GM18498 (cell line): ENCODE measurements at regions not wholly inside any gene's neighbourhood (a gene's known extent, or its start where the extent isn't known, plus 50 kb on each side); places are given as distances from the start of the nearest gene placed in this dataset.

Experiments
- ATAC-seq: cut with Tn5 transposase; IDR thresholded peaks from one replicate; pipeline ENCODE4 v1.9.1; 2021; ENCODE audit warnings: mild to moderate bottlenecking, moderate library complexity; ENCODE audit not compliant: unreplicated experiment

DNA sequence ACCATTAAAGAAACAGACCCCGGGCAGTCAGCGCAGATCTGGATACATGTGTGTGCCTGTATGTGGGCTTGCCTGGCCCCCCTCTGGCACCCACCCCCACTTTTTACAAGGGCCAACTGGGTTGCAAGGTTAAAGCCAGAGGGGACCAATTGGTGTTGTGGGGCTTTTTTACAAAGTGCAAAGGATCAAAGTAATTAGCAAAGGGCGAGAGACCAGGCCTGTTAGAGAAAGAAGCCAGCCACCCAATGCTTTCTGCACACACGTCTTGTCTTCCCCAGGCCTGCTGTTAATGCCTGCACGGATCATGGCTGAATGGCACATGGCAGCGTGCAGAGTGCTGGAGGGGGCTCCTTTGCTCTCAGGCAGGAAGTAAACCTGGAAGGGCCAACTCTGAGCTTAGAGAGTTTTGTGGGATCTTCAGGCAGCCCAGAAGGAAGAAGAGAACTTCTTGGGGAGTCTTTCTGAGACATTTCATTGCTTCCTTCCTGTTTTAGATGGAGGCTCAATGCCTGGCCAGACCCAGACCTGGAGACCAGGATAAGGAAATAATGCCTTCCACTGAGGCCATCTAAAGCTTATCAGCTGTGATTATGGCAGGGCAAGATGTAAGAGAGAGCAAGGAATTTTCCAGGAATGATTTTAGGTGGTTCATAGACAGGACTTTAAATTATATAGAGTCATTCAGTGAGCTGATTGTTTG, 523.4 kb upstream of the TBX3 start:
- no peak for ATAC-seq

DNA sequence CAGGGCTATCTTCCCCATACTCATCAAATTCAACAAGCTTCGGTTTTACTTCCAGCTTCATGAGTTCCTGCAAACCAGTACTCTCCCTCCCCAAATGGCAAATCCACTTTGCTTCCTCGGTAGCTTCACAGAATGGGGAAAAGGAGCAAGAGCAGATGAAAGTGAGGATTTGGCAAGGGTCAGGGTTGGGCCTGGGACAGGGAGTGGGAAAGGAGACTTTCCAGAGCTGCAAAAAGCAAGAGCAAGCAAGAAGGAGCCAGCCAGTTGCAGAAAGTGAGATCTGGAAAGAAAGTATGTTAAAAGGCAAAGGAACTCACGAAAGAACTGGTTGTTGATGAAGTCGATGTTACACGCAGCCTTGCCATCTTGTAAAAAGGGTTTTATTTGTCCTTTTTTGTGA, 522.8 kb upstream of the TBX3 start:
- ATAC-seq, result no peak

DNA sequence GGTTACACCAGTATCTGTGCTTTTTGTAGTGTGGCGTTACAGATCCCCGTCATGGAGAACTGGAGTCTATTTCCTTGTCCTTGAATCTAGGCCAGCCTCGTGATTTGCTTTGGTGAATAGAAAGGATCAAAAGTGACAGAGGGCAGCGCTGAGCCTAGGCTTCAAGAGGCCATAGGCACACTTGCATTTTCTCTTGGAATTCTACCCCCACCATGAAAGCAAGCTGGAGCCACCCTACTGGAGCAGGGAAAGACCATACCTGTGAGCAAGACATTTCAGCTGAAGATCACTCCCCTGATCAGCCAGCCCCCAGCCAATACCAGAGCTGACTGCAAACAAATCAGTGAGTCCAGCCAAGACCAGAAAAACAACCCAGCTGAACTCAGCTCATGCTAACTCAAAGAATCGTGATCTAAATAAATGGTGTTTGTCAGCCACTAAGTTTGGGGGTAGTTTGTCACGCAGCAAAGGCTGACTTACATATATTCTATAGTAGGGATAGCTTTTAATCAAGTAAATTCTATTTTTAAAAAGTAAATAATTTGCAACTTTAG, 521.9 kb upstream of the TBX3 start:
- ATAC-seq, result no peak

DNA sequence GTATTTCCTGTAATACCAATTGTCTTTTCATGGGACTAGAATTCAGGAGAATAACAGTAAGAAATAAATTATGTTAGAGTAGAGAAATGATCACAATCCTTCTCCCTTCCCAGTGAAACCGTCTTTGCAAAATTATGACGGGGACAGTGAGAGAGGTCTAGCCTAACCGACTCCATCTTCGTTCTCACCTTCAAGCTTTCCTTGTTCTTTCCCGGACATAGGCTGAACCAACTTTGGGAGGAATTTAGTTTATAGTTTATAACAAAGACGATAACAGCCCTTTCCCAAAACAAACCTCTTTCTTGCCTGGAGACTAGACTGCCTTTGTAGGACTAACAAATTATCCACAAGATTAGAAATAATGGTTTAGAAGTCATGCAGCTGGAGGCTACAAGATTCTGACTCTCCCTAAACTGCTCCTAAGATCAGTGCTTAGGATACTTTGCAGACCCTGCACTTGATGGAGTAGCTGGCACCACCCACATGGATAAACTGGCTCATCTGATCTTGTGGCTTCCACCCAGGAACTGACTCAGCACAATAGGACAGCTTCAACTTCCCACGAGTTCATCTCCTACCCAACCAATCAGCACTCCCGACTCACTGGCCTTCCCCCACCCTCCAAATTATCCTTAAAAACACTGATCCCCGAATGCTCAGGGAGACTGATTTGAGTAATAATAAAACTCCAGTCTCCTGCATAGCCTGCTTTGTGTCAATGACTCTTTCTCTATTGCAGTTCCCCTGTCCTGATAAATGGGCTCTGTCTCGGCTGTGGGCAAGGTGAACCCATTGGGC, 521.2 kb upstream of the TBX3 start:
- no peak for ATAC-seq

DNA sequence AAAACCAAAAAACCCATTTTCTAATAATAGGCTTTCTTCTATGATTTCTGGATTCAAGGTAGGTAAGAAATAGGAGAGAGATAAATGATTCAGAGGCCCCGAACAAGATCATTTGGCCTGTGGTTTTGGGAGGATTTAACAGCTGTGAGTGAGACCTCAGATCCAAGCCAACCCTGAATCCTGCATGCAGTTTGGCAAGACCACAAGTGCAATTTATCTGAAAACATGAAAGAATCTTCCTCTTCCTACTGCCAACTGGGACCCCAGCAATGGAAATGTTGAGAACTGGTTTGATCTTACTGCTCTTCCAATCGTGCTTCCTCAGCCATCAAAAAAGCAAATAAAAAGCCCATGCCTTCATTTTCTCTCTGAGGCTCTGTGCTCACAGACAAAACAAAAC, 519.7 kb upstream of the TBX3 start:
- no peak for ATAC-seq

DNA sequence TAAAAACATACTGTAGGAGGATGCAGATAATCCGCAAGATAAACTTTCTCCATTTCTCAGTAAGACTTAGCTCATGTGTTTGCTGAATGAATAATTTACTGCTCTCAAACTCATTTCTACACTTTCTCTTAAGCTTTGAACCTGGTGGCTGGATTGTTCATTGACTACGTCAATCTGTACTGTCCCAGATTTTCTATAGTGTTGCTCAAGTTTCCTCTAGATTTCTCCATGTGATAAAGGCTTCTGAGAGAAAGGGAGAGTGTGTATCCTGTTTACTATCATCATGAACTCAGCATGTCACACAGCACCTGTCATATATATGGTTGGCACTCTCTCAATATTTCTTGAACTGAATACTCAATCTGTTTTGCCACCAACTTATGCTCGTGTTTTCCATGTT, 518.0 kb upstream of the TBX3 start:
- no peak for ATAC-seq

DNA sequence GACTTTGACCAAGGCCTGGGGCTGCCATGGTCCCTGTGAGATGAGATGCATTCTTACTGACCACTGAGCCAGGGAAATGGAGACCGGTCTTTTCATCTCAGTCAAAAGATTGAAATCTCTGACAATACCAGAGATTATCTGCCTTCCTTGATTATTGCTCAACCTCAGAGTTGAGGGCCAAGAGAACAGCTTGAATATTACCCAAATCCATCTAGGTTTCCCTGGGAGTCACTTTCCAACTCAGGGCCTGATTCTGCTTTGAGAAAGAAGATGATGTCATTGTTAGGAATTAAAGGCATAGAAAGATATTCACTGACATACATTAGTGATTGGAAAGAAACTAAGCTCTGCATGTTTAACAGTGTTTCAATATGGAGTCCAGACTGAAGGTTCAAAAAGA, 515.9 kb upstream of the TBX3 start:
- no peak for ATAC-seq

DNA sequence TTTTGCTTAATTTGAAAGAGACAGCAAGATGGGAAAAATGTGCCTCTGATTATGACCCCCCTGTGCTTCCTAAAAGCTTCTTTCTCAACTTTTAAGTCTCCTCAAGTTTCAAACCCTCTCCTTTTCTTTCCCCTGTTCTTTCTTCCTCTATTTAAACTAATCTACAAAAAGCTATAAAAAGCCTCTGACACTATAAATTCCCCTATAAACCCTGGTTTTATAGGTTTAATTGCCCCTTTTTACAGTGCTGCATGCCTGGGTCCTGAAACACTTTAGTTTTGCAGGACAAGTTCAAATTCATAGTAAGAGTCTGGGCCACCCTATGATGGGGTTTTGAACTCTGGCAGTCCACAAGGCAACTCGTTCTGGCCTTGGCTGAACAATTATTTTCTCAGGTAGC, 510.9 kb upstream of the TBX3 start:
- ATAC-seq, result no peak

DNA sequence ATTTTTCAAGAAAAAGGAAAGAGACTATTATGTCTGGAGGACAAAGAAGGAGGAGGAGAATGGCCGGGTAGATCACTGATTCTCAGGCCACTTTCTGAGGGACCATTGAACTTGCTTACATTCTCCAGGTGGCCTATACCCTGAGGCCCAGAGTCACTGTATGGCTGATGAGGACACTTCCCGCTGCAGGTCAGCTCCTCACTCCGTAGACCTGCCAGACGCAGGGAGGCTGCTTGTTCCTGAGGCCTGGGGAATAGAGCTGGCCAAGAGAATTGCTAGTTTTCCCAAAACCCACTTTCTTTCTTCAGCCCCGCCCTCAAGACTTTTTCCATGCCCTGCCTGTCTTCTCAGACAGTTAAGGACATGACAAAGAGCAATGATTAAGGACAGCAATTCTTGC, 510.5 kb upstream of the TBX3 start:
- ATAC-seq, result no peak

DNA sequence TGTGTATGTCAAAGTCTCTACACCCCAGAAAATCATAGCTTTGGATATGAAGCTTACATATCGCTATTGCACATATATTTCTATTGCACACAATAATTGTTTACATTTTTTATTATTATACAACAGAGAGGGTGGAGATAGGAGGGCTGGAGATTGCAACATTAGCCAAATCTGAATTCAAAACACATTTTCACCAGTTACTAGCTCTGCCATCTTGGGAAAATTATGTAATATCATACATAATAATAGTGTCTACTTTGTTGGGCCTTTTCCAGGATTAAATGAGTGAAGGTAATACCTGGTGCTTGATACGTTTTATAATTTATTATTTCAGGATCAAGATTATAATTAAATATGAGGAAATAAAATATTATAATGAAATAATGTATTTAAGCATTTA, 507.4 kb upstream of the TBX3 start:
- ATAC-seq, result no peak

DNA sequence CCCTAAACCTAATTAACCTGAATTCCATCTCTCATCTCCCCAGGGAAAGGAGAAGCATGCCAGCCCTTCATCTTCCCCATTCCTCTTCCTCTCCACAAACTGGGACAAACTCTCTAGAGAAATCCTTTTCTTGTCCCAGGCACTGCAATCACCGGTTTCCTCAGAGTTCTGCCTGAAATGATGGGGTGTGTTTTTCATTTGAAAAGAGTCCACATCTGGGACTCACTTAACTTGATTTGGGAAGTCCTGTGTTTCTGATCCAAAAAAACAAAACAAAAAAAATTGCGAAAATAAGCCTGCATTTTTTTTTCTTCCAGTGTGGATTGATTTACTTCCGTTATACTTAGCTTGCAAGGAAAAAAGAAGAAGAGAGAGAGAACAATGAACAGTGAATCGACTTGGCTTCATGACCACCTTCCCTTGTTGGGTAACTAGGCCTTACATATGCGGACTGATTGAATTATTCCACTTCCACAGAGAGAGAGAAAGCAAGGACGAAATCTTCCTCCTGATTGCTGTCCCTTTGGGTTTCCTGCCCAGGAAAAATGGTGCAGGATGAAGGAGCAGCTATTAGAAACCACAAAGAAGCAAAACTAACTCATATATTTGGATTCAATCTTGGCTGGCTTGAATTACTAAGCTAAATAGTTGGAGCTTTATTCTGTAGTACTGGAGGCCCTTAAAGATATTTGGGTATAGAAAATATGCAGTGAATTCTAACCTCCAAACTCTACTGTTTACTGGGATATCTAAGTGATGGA, 506.2 kb upstream of the TBX3 start:
- ATAC-seq, result no peak

DNA sequence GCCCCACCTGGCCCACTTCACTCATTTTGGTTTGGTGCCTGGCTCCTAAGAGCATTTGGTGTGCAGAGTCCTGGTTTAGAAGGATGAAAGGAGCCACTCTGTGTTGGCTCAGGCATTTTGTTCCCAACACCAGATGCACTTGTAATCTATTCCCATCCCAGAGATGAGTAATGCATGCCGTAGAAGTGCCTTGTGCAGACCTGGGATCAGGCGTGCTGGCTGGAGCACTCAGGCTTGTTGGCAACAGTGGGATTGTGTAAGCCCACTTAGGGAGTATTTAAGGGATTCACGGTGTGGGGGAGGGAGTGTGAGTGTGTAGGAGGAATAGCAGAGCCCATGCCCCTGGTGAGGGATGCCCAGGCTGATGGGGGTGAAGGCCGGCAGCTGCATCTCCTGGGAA, 501.5 kb upstream of the TBX3 start:
- ATAC-seq, result no peak

DNA sequence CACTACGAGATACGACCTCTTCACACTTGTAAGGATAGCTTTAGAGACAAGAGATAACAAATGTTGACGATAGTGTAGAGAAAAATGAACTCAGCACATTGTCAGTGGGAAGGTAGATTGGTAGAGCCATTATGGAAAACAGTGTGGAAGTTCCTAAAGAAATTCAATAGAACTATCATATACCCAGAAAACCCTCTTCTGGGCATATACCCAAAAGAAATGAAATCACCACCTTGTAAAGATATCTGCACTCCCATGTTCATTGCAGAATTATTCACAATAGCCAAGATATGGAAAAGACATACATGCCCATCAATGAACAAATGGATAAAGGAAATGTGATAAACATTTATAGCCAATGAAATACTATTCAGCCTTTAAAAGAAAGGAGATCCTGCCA, 499.8 kb upstream of the TBX3 start:
- no peak for ATAC-seq

DNA sequence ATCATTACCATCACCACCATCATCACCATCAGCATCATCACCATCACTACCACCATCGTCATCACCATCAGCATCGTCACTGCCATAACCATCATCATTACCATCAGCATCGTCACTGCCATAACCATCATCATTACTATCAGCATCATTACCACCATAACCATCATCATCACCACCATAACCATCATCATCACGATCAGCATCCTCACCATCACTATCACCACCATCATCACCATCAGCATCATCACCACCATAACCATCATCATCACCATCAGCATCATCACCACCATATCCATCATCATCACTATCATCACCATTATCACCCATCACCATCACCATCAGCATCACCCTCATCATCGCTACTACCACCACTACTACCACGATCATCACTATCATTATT, 493.9 kb upstream of the TBX3 start:
- ATAC-seq, result no peak

DNA sequence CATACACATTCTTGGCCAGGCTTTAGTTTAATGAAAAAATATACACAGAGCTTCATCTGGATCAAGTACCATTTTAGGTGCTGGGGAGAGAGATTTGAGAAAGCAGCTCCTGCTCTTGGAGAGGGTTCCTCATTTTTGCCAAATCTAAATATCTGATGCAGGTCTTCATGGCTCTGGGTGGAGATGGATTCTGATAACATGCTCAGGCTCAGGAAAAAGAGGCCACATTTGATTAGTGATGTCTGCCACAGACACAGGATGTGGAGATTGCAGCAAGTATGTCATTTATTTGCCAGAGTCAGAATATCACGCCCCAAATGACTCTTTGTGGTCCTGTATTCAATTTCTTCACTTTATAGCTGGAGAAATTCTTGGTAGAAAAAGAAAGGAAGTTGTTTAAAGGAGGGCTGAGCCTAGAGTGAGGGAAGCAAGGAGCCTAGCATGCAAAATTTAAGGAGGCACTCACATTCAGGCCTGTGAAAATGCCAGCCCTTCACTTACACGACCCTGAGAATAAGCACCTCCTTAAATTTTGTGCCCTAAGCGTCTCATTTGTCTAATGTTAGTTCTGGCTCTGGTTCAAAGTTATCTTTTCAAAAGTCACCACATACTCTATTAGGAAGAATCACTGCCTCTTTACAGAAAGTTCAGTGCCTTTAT, 492.9 kb upstream of the TBX3 start:
- no peak for ATAC-seq

DNA sequence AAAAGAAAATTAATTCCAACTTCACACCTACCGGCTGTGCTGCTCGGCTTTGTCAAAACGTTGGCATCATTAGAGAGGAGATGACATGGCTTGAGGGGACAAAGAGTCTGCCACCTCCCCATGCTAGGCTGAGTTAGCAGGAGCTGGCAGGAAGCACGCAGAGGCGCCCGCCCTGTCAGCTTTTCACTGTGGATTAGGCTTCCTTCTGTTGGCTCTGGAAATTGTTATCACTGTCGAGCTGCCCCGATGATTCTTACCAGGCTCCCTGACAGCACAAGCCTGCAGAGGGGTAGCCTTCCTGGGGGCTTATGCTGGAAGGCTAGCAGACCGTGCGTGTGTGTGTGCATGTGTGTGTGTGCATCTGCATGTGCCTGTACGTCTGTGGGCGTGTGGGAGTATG, 490.9 kb upstream of the TBX3 start:
- ATAC-seq, result no peak

DNA sequence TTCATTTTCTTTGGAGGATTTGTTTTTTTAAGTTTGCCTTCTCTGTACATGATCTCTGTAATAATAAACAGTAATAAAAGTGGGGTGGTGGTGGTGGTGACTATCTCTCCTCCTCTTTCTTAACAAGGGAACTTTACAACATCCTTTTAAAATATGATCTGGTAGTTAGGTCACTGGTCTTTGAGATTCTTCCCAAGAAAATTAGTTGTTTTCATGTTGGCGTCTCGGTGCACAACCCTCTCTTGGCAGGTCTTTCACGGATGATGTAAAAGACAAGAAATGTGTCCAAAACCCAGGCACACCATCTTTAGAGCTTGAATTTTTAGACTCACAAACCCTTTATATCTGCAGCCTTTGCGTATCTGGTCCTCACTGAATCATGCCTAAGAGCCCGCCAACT, 488.5 kb upstream of the TBX3 start:
- ATAC-seq, result no peak

DNA sequence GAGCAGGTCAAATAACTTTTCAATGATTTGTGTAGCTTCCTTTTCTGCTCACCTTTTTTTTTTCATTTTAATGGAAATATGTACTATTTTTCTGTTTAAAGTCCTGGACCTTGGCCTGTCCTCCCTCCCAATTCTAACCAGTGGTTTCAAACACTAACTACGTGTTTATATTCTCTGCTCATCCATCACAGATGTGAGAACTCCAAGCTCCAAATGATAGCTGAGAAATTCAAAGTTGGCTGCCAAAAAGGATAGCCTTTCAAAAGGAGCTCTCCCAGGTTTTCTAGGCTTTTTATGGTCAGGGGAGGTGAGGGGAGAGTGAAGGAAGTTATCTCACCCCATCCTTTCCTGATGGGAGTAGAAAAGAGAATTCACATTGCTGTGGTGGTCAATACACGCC, 486.0 kb upstream of the TBX3 start:
- ATAC-seq, result no peak

DNA sequence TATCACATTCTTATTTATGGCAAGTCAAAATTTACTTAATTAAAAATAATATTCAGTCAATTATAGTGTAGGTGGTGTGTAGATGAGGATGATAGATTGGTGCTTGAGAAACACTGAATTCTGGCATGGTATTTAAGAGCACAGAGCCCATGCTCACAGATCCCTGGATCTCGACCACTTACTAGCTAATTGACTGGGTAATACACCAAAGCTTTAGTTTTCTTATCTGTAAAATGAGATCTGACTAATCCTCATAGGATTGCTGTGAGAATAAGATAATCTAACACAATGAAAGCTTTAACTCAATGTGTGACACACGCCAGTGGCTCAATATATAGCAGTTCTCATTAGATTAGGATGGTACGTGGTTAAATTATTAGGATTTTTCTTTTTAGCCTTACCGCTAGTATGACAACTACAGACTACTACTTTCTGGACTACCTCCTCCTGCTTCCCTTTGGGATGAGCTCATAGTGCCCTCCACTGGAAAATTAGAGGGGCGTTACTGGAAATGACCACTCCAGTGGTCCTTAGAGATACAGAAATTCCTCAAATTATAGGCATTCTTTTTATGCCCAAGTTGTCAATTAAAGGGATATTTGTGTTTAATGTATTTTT, 482.8 kb upstream of the TBX3 start:
- ATAC-seq, result no peak

DNA sequence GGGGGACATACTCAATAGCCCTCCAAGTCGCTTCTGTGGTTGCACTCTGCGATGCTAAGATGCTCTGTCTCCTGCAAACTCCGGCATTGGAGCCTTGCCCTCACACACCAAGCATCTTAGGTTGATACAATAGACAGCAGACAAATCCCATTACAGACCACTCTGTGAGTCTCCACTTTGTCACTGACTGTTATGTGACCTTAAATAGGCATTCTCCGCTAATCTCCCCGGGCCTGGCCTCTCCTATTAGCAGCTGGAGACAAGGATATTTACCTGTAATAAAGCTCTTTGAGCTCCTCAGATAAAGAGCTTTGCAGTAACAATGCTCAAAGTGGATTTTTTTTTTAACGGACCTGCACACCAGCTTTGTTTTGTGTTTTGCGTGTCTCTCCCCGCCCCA, 479.7 kb upstream of the TBX3 start:
- no peak for ATAC-seq
